K562 (cell line): ENCODE measurements at regions not wholly inside any gene's neighbourhood (a gene's known extent, or its start where the extent isn't known, plus 50 kb on each side); places are given as distances from the start of the nearest gene placed in this dataset.
"Not testable (repeated sequence)": the region's sequence is repeated elsewhere in the genome, so short reads cannot be mapped to it uniquely, and the experiment has no call there.

ENCODE experiments used
- CAMTA2 ChIP-seq: fragments of 250-450 bp; sonication (Bioruptor Pico); conservative IDR thresholded peaks from 2 replicates; pipeline ENCODE4 v1.5.1; 2022
- KDM5B ChIP-seq: fragments of 200-600 bp; sonication (generic); IDR thresholded peaks from 2 replicates; pipeline ENCODE4 v1.6.1; 2012; ENCODE audit warnings: low read depth, mild to moderate bottlenecking, moderate library complexity, low read length, control low read depth, inconsistent platforms; ENCODE audit not compliant: insufficient replicate concordance
- MAZ ChIP-seq, 2 experiments: fragments of 450-650 bp in 1 of 2; sonication (generic) in 1 of 2; formaldehyde crosslinking; IDR thresholded peaks in 1 of 2; conservative IDR thresholded peaks in 1 of 2; 2 replicates each; pipeline versions ENCODE4 v1.4.0 to v1.5.0; 2020; ENCODE audit warnings: mild to moderate bottlenecking in 1 of 2, missing genetic modification reagents in 1 of 2
- MCM3 ChIP-seq: fragments of 450-650 bp; IDR thresholded peaks from 2 replicates; pipeline ENCODE4 v1.6.1; 2016
- PKNOX1 ChIP-seq: fragments of 450-650 bp; IDR thresholded peaks from 2 replicates; pipeline ENCODE4 v1.6.1; 2016
- RFX5 ChIP-seq: IDR thresholded peaks from 2 replicates; pipeline ENCODE4 v1.6.1; 2011; ENCODE audit warnings: low read depth, mild to moderate bottlenecking, improper control_type of control experiment, low read length
- SPI1 ChIP-seq: IDR thresholded peaks from 2 replicates; pipeline ENCODE4 v1.6.1; 2011; ENCODE audit warnings: low read depth, low read length, control low read depth, borderline replicate concordance
- ZNF507 ChIP-seq: conservative IDR thresholded peaks from 2 replicates; pipeline ENCODE4 v1.6.1; 2017; ENCODE audit warnings: missing genetic modification characterization, missing compliant biosample characterization
- TF ChIP-seq, protein P1 (sequence below): fragments of 450-650 bp; formaldehyde crosslinking; IDR thresholded peaks from 2 replicates; pipeline ENCODE4 v1.4.0; 2020; ENCODE audit warnings: mild to moderate bottlenecking, moderate library complexity

DNA sequence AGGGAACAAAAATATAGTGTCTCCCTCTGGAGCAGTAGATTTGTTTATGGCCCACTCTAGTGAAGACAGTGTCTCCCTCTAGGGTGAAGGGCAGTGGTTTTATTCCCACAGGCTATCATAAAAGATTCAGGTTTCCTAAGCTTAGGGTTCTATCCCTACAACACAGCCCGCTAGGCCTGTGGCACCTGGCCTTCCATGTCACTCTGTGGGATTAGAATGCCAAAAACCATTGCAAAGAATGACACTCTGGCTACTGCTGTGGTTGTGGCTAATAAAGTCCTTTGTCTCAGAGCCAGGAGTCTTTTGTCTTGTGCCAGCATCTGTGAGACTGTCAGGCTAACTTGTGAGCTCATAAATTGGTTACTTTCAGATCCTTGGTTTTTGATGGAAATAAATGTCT is 700.7 kb upstream of the DEFB115 start:
- TF ChIP-seq SPI1; KDM5B; ZNF507 (tag); MAZ (CRISPR knock-in tag; conservative IDR thresholded peaks at IDR 0.05 in 1 of 2, IDR thresholded peaks at IDR 0.05 in 1 of 2); CAMTA2 (CRISPR knock-in tag); PKNOX1; MCM3; RFX5: not testable (repeated sequence)
- TF ChIP-seq, protein P1, sequence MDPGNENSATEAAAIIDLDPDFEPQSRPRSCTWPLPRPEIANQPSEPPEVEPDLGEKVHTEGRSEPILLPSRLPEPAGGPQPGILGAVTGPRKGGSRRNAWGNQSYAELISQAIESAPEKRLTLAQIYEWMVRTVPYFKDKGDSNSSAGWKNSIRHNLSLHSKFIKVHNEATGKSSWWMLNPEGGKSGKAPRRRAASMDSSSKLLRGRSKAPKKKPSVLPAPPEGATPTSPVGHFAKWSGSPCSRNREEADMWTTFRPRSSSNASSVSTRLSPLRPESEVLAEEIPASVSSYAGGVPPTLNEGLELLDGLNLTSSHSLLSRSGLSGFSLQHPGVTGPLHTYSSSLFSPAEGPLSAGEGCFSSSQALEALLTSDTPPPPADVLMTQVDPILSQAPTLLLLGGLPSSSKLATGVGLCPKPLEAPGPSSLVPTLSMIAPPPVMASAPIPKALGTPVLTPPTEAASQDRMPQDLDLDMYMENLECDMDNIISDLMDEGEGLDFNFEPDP (CRISPR knock-in tag): not testable (repeated sequence)
